SKM-1 (cell line): ENCODE measurements at regions not wholly inside any gene's neighbourhood (a gene's known extent, or its start where the extent isn't known, plus 50 kb on each side); places are given as distances from the start of the nearest gene placed in this dataset.
"Not testable (repeated sequence)": the region's sequence is repeated elsewhere in the genome, so short reads cannot be mapped to it uniquely, and the experiment has no call there.

Experiments used
- DNase-seq: peaks from one replicate; lab custom pipeline; 2025; ENCODE audit not compliant: unreplicated experiment; lab: John Stamatoyannopoulos, UW

GRCh38 chrX:140342410-140342809, 162.5 kb downstream of the SOX3 start:
- DNase-seq, result no peak

- DNase-seq, result no peak
Measured at GRCh38 chrX:140337263-140337662, 167.6 kb downstream of the SOX3 start.

GRCh38 chrX:140318296-140318695, 186.6 kb downstream of the SOX3 start:
- DNase-seq, result no peak

- DNase-seq, result no peak
Measured at GRCh38 chrX:140317462-140317861, 187.4 kb downstream of the SOX3 start.

GRCh38 chrX:140298960-140299825, 205.7 kb downstream of the SOX3 start:
- DNase-seq, result no peak

GRCh38 chrX:140297273-140297672, 207.6 kb downstream of the SOX3 start:
- DNase-seq, result no peak

- no peak for DNase-seq
Measured at GRCh38 chrX:140292961-140293360, 211.9 kb downstream of the SOX3 start.

- no peak for DNase-seq
Measured at GRCh38 chrX:140292188-140292587, 212.7 kb downstream of the SOX3 start.

GRCh38 chrX:140274811-140275525, 229.9 kb downstream of the SOX3 start:
- no peak for DNase-seq

- DNase-seq, result no peak
Measured at GRCh38 chrX:140273921-140274320, 230.9 kb downstream of the SOX3 start.

- DNase-seq, result no peak
Measured at GRCh38 chrX:140250391-140250790, 254.5 kb downstream of the SOX3 start.

GRCh38 chrX:140249088-140249487, 255.8 kb downstream of the SOX3 start:
- no peak for DNase-seq

GRCh38 chrX:140229191-140229590, 263.9 kb upstream of the CXorf66 start:
- no peak for DNase-seq

- not testable (repeated sequence) for DNase-seq
Measured at GRCh38 chrX:140226037-140226436, 260.7 kb upstream of the CXorf66 start.

- DNase-seq, result not testable (repeated sequence)
Measured at GRCh38 chrX:140215894-140216293, 250.6 kb upstream of the CXorf66 start.

GRCh38 chrX:140214518-140214917, 249.2 kb upstream of the CXorf66 start:
- not testable (repeated sequence) for DNase-seq

- DNase-seq, result no peak
Measured at GRCh38 chrX:140206657-140207056, 241.3 kb upstream of the CXorf66 start.

- DNase-seq, result no peak
Measured at GRCh38 chrX:140190441-140191108, 225.3 kb upstream of the CXorf66 start.

GRCh38 chrX:140180585-140180984, 215.3 kb upstream of the CXorf66 start:
- DNase-seq, result no peak

- DNase-seq, result no peak
Measured at GRCh38 chrX:140177821-140178220, 212.5 kb upstream of the CXorf66 start.

GRCh38 chrX:140172401-140172800, 207.1 kb upstream of the CXorf66 start:
- no peak for DNase-seq

- DNase-seq, result no peak
Measured at GRCh38 chrX:140167551-140167950, 202.2 kb upstream of the CXorf66 start.
